Uterus (tissue), 2 donors: ENCODE measurements at regions not wholly inside any gene's neighbourhood (a gene's known extent, or its start where the extent isn't known, plus 50 kb on each side); places are given as distances from the start of the nearest gene placed in this dataset.

Experiments
- CTCF ChIP-seq, 4 experiments: fragments of 200-600 bp in 2 of 4; fragments of 450-650 bp in 2 of 4; sonication (generic) in 2 of 4; IDR thresholded peaks; one replicate each; pipeline ENCODE4 v1.5.1; 2016 to 2019; ENCODE audit warnings: antibody characterized with exemption in 4 of 4, mild to moderate bottlenecking in 2 of 4, moderate library complexity in 1 of 4
- POLR2A ChIP-seq, 2 donors: fragments of 450-650 bp; IDR thresholded peaks; one replicate each; pipeline ENCODE4 v1.6.1; 2016; ENCODE audit warnings: antibody characterized with exemption in 2 of 2, mild to moderate bottlenecking in 1 of 2, moderate library complexity in 1 of 2

GRCh38 chr1:228917755-228918154 is 182.5 kb downstream of the RHOU start:
- TF ChIP-seq CTCF (IDR thresholded peaks at IDR 0.05) (no peak), POLR2A (IDR thresholded peaks at IDR 0.05) (no peak)
